Brain microvascular endothelial cell (primary cell): ENCODE measurements at regions not wholly inside any gene's neighbourhood (a gene's known extent, or its start where the extent isn't known, plus 50 kb on each side); places are given as distances from the start of the nearest gene placed in this dataset.

Source experiments
- DNase-seq: peaks from one replicate; pipeline ENCODE4 v3.0.0-alpha.2; 2020
- H3K27ac ChIP-seq: fragments of 250-450 bp; sonication (Bioruptor Pico); 2 replicates; pipeline ENCODE4 v1.5.1; 2020; ENCODE audit warnings: mild to moderate bottlenecking, moderate library complexity
- H3K27me3 ChIP-seq: fragments of 250-450 bp; sonication (Bioruptor Pico); replicated peaks from 2 replicates; pipeline ENCODE4 v1.5.1; 2020; ENCODE audit warnings: mild to moderate bottlenecking
- H3K36me3 ChIP-seq: fragments of 250-450 bp; sonication (Bioruptor Pico); replicated peaks from 2 replicates; pipeline ENCODE4 v1.5.1; 2020; ENCODE audit warnings: mild to moderate bottlenecking
- H3K4me3 ChIP-seq: 2 replicates; pipeline ENCODE4 v1.5.1; 2011; ENCODE audit warnings: low read depth, mild to moderate bottlenecking, control low read depth, low read length, moderate library complexity
- CTCF ChIP-seq: IDR thresholded peaks from 2 replicates; pipeline ENCODE4 v1.5.1; 2011; ENCODE audit warnings: low read depth, mild to moderate bottlenecking, moderate library complexity, low read length, control low read depth, inconsistent platforms; ENCODE audit errors: missing control alignments
- in situ Hi-C: cut with HindIII; loops from 2 replicates; pipeline ENCODE4 v1.10.0; 2017; ENCODE audit warnings: low sequenced_read_pairs, low pct_ligation_motif_present

- in situ Hi-C loops, result no loop called here
- no peak for TF ChIP-seq CTCF
These were observed 1324.4 kb downstream of the GRIK2 start for GRCh38 chr6:102717737-102718456.

GRCh38 chr6:102717252-102717651 is 1323.7 kb downstream of the GRIK2 start:
- no peak overlapping the region for H3K4me3 ChIP-seq
- DNase-seq, result no peak
- no peak for TF ChIP-seq CTCF
- H3K27ac ChIP-seq, result no peak overlapping the region
- H3K36me3 ChIP-seq, result no peaks in the 10 kb centered on the region
- in situ Hi-C loops, result no loop called here
- H3K27me3 ChIP-seq, result no peaks in the 10 kb centered on the region

More at GRCh38 chr6:102717737-102718456, 1324.4 kb downstream of the GRIK2 start:
- no peak for DNase-seq
- no peaks in the 10 kb centered on the region for H3K27me3 ChIP-seq
- no peaks in the 10 kb centered on the region for H3K36me3 ChIP-seq
- no peak overlapping the region for H3K4me3 ChIP-seq
- no peak overlapping the region for H3K27ac ChIP-seq

- DNase-seq, result no peak
- Histone ChIP-seq H3K4me3 (no peak overlapping the region), H3K36me3 (no peaks in the 10 kb centered on the region), H3K27me3 (no peaks in the 10 kb centered on the region), H3K27ac (no peak overlapping the region)
- in situ Hi-C loops, result no loop called here
- TF ChIP-seq CTCF, result no peak
These were observed 1307.5 kb downstream of the GRIK2 start for GRCh38 chr6:102701019-102701418.

- TF ChIP-seq CTCF, result no peak
- no peak overlapping the region for H3K4me3 ChIP-seq
- no peaks in the 10 kb centered on the region for H3K36me3 ChIP-seq
- no peak for DNase-seq
- H3K27me3 ChIP-seq, result no peaks in the 10 kb centered on the region
- H3K27ac ChIP-seq, result no peak overlapping the region
- in situ Hi-C loops, result no loop called here
These were observed 1293.0 kb downstream of the GRIK2 start for GRCh38 chr6:102686461-102686860.

- no peak for TF ChIP-seq CTCF
- in situ Hi-C loops, result no loop called here
These were observed 1286.9 kb downstream of the GRIK2 start for GRCh38 chr6:102680413-102680812.

GRCh38 chr6:102679865-102680264 is 1286.4 kb downstream of the GRIK2 start:
- in situ Hi-C loops, result no loop called here
- TF ChIP-seq CTCF, result no peak
- no peak for DNase-seq
- Histone ChIP-seq H3K4me3 (no peak overlapping the region), H3K36me3 (no peaks in the 10 kb centered on the region), H3K27me3 (no peaks in the 10 kb centered on the region), H3K27ac (no peak overlapping the region)

More at GRCh38 chr6:102680413-102680812, 1286.9 kb downstream of the GRIK2 start:
- no peak overlapping the region for H3K27ac ChIP-seq
- H3K4me3 ChIP-seq, result no peak overlapping the region
- H3K36me3 ChIP-seq, result no peaks in the 10 kb centered on the region
- DNase-seq, result no peak
- no peaks in the 10 kb centered on the region for H3K27me3 ChIP-seq
